ENCODE measurements at regions not wholly inside any gene's neighbourhood (a gene's known extent, or its start where the extent isn't known, plus 50 kb on each side); places are given as distances from the start of the nearest gene placed in this dataset.

GRCh38 chr3:72143966-72144717 lies 359.2 kb upstream of the PROK2 start:
- Mint-ChIP-seq H3K9me3 (ENCODE audit: unreplicated experiment) (peaks cover 10% of the 10 kb centered on the region), H3K27me3 (ENCODE audit: unreplicated experiment) (no peaks in the 10 kb centered on the region), H3K4me1 (ENCODE audit: low read depth, unreplicated experiment) (peaks cover 13% of the 10 kb centered on the region), H3K36me3 (ENCODE audit: unreplicated experiment) (peaks cover 11% of the 10 kb centered on the region), H3K4me3 (ENCODE audit: unreplicated experiment) (no peak overlapping the region), H3K27ac (ENCODE audit: unreplicated experiment) (no peak overlapping the region)
- no peak for TF ChIP-seq CTCF (IDR thresholded peaks at IDR 0.05; ENCODE audit: partially characterized antibody, unreplicated experiment)
- no peak for DNase-seq

- no peak for DNase-seq
- H3K4me1 Mint-ChIP-seq (ENCODE audit: low read depth, unreplicated experiment): peaks cover 13% of the 10 kb centered on the region
- peaks cover 5% of the 10 kb centered on the region for H3K9me3 Mint-ChIP-seq (ENCODE audit: unreplicated experiment)
- no peak overlapping the region for H3K4me3 Mint-ChIP-seq (ENCODE audit: unreplicated experiment)
- no peak for TF ChIP-seq CTCF (IDR thresholded peaks at IDR 0.05; ENCODE audit: partially characterized antibody, unreplicated experiment)
- H3K36me3 Mint-ChIP-seq (ENCODE audit: unreplicated experiment): peaks cover 7% of the 10 kb centered on the region
- no peak overlapping the region for H3K27ac Mint-ChIP-seq (ENCODE audit: unreplicated experiment)
- no peaks in the 10 kb centered on the region for H3K27me3 Mint-ChIP-seq (ENCODE audit: unreplicated experiment)
Measured at GRCh38 chr3:72143322-72143721, 358.4 kb upstream of the PROK2 start.

GRCh38 chr3:72142028-72142427 lies 357.1 kb upstream of the PROK2 start:
- Mint-ChIP-seq H3K4me3 (ENCODE audit: unreplicated experiment) (no peak overlapping the region), H3K9me3 (ENCODE audit: unreplicated experiment) (peaks cover 5% of the 10 kb centered on the region), H3K27ac (ENCODE audit: unreplicated experiment) (no peak overlapping the region), H3K27me3 (ENCODE audit: unreplicated experiment) (no peaks in the 10 kb centered on the region), H3K4me1 (ENCODE audit: low read depth, unreplicated experiment) (peaks cover 16% of the 10 kb centered on the region), H3K36me3 (ENCODE audit: unreplicated experiment) (no peaks in the 10 kb centered on the region)
- TF ChIP-seq CTCF (IDR thresholded peaks at IDR 0.05; ENCODE audit: partially characterized antibody, unreplicated experiment): no peak
- DNase-seq: no peak

GRCh38 chr3:72141264-72141663 lies 356.3 kb upstream of the PROK2 start:
- peaks cover 5% of the 10 kb centered on the region for H3K9me3 Mint-ChIP-seq (ENCODE audit: unreplicated experiment)
- H3K27me3 Mint-ChIP-seq (ENCODE audit: unreplicated experiment): peaks cover 2% of the 10 kb centered on the region
- peaks cover 16% of the 10 kb centered on the region for H3K4me1 Mint-ChIP-seq (ENCODE audit: low read depth, unreplicated experiment)
- TF ChIP-seq CTCF (IDR thresholded peaks at IDR 0.05; ENCODE audit: partially characterized antibody, unreplicated experiment): no peak
- no peak for DNase-seq
- H3K36me3 Mint-ChIP-seq (ENCODE audit: unreplicated experiment): no peaks in the 10 kb centered on the region
- H3K27ac Mint-ChIP-seq (ENCODE audit: unreplicated experiment): no peak overlapping the region
- H3K4me3 Mint-ChIP-seq (ENCODE audit: unreplicated experiment): no peak overlapping the region

- H3K27ac Mint-ChIP-seq (ENCODE audit: unreplicated experiment): no peak overlapping the region
- peaks cover 3% of the 10 kb centered on the region for H3K9me3 Mint-ChIP-seq (ENCODE audit: unreplicated experiment)
Measured at GRCh38 chr3:72139316-72139715, 354.4 kb upstream of the PROK2 start.

More at GRCh38 chr3:72139316-72139715, 354.4 kb upstream of the PROK2 start:
- H3K4me1 Mint-ChIP-seq (ENCODE audit: low read depth, unreplicated experiment): peaks cover 8% of the 10 kb centered on the region
- DNase-seq: no peak
- H3K36me3 Mint-ChIP-seq (ENCODE audit: unreplicated experiment): no peaks in the 10 kb centered on the region
- no peak for TF ChIP-seq CTCF (IDR thresholded peaks at IDR 0.05; ENCODE audit: partially characterized antibody, unreplicated experiment)
- no peak overlapping the region for H3K4me3 Mint-ChIP-seq (ENCODE audit: unreplicated experiment)
- H3K27me3 Mint-ChIP-seq (ENCODE audit: unreplicated experiment): peaks cover 2% of the 10 kb centered on the region

Data from glutamatergic neuron (in vitro differentiated cells).